ENCODE measurements at regions not wholly inside any gene's neighbourhood (a gene's known extent, or its start where the extent isn't known, plus 50 kb on each side); places are given as distances from the start of the nearest gene placed in this dataset.

DNA sequence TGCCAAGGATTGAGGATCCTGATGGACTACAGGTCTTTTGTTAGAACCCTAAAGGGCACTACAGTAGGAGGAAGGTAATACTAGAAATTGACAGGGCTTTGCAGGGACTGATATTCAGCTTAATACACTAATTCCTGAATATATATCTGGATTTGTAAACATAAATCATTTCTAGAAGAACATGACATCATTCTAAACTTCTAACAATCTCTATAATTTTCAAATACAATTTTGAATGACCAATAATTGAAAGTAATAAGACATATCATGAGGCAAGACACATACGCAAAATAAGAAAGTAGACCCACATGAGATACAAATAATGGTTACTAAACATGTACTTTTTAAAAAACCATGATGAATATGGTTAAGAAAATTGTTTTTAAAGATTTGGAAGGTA lies 52.4 kb upstream of the LRRC8B start:
- TF ChIP-seq CTCF (IDR thresholded peaks at IDR 0.05) (no peak), ZFX (IDR thresholded peaks at IDR 0.05; ENCODE audit: borderline replicate concordance) (no peak)
